CD14-positive monocyte (primary cell): ENCODE measurements at regions not wholly inside any gene's neighbourhood (a gene's known extent, or its start where the extent isn't known, plus 50 kb on each side); places are given as distances from the start of the nearest gene placed in this dataset.

Experiments used
- DNase-seq, 3 donors: peaks; one replicate each; pipeline ENCODE4 v3.0.0-alpha.2; 2011 to 2022
- H2AFZ ChIP-seq: 2 replicates; pipeline ENCODE4 v1.6.0; 2012; ENCODE audit warnings: mild to moderate bottlenecking, low read depth, low read length, inconsistent platforms; ENCODE audit not compliant: insufficient read depth, poor library complexity, severe bottlenecking
- H3K27ac ChIP-seq, 2 donors: 1 replicate in 1 of 2; 2 replicates in 1 of 2; pipeline ENCODE4 v1.5.1; 2012 to 2013; ENCODE audit warnings: low read length in 2 of 2, control low read depth in 1 of 2, inconsistent platforms in 1 of 2, low read depth in 1 of 2, mild to moderate bottlenecking in 1 of 2
- H3K27me3 ChIP-seq, 2 donors: one replicate each; pipeline versions ENCODE4 v1.6.0 to v1.6.1; 2011 to 2013; ENCODE audit warnings: low read length in 2 of 2; ENCODE audit not compliant: control insufficient read depth in 2 of 2, insufficient read depth in 2 of 2
- H3K36me3 ChIP-seq, 2 donors: replicated peaks in 1 of 2; 1 replicate in 1 of 2; 2 replicates in 1 of 2; pipeline versions ENCODE4 v1.5.1 to v1.6.1; 2012 to 2013; ENCODE audit warnings: low read length in 2 of 2, control low read depth in 1 of 2, inconsistent platforms in 1 of 2, mild to moderate bottlenecking in 1 of 2; ENCODE audit not compliant: insufficient read depth in 2 of 2, control insufficient read depth in 1 of 2
- H3K4me1 ChIP-seq, 2 donors: 1 replicate in 1 of 2; 2 replicates in 1 of 2; pipeline versions ENCODE4 v1.5.1 to v1.6.1; 2012 to 2013; ENCODE audit warnings: low read length in 2 of 2, control low read depth in 1 of 2, inconsistent platforms in 1 of 2, mild to moderate bottlenecking in 1 of 2, moderate library complexity in 1 of 2; ENCODE audit not compliant: insufficient read depth in 2 of 2, control insufficient read depth in 1 of 2
- H3K4me2 ChIP-seq: replicated peaks from 2 replicates; pipeline ENCODE3; 2012; ENCODE audit warnings: low read length, moderate library complexity, mild to moderate bottlenecking; ENCODE audit not compliant: poor library complexity, severe bottlenecking; ENCODE audit errors: extremely low read depth
- H3K4me3 ChIP-seq, 3 experiments: fragments of 200-600 bp in 1 of 3; sonication (generic) in 1 of 3; replicated peaks in 1 of 3; 1 replicate in 2 of 3; 2 replicates in 1 of 3; pipeline ENCODE4 v1.5.1; 2011 to 2013; ENCODE audit warnings: low read length in 3 of 3, mild to moderate bottlenecking in 3 of 3, control low read depth in 2 of 3, low read depth in 2 of 3, inconsistent platforms in 1 of 3, moderate library complexity in 1 of 3
- H3K79me2 ChIP-seq: 2 replicates; pipeline ENCODE4 v1.6.0; 2012; ENCODE audit warnings: mild to moderate bottlenecking, control low read depth, inconsistent platforms, low read length, moderate library complexity; ENCODE audit not compliant: insufficient read depth
- H3K9ac ChIP-seq: 2 replicates; pipeline ENCODE4 v1.6.0; 2017; ENCODE audit warnings: low read length, mild to moderate bottlenecking; ENCODE audit not compliant: insufficient read depth, poor library complexity, severe bottlenecking
- H3K9me3 ChIP-seq, 2 donors: replicated peaks in 1 of 2; 1 replicate in 1 of 2; 2 replicates in 1 of 2; pipeline versions ENCODE4 v1.5.1 to v1.6.1; 2012 to 2013; ENCODE audit warnings: low read length in 2 of 2, control low read depth in 1 of 2; ENCODE audit not compliant: control insufficient read depth in 1 of 2, insufficient read depth in 1 of 2
- H4K20me1 ChIP-seq: 2 replicates; pipeline ENCODE4 v1.6.0; 2012; ENCODE audit warnings: mild to moderate bottlenecking, low read length, control low read depth, moderate library complexity; ENCODE audit not compliant: insufficient read depth
- H3K27ac Mint-ChIP-seq, 7 donors: one replicate each; pipeline ENCODE4 v1.8.0; 2020; ENCODE audit warnings: mild to moderate bottlenecking in 7 of 7, mixed read lengths in 7 of 7, moderate library complexity in 6 of 7, inconsistent platforms in 2 of 7
- H3K27me3 Mint-ChIP-seq, 3 donors: one replicate each; pipeline ENCODE4 v1.8.0; 2021 to 2022; ENCODE audit warnings: low read depth in 3 of 3, mild to moderate bottlenecking in 3 of 3, mixed read lengths in 3 of 3, moderate library complexity in 3 of 3, inconsistent platforms in 1 of 3
- H3K36me3 Mint-ChIP-seq, 2 donors: one replicate each; pipeline ENCODE4 v1.8.0; 2020; ENCODE audit warnings: mixed read lengths in 2 of 2, inconsistent platforms in 1 of 2, mild to moderate bottlenecking in 1 of 2
- H3K4me1 Mint-ChIP-seq: one replicate; pipeline ENCODE4 v1.8.0; 2020; ENCODE audit warnings: mild to moderate bottlenecking, mixed read lengths
- H3K4me3 Mint-ChIP-seq, 2 donors: one replicate each; pipeline ENCODE4 v1.8.0; 2020; ENCODE audit warnings: mild to moderate bottlenecking in 2 of 2, mixed read lengths in 2 of 2, moderate library complexity in 1 of 2
- H3K9me3 Mint-ChIP-seq, 7 donors: one replicate each; pipeline ENCODE4 v1.8.0; 2020 to 2022; ENCODE audit warnings: mixed read lengths in 7 of 7, mild to moderate bottlenecking in 6 of 7, moderate library complexity in 6 of 7, inconsistent platforms in 2 of 7
- WGBS: methylation state at CpG from one replicate; pipeline ENCODE4 v1.1.5; 2013; ENCODE audit warnings: missing lambda C conversion rate; ENCODE audit not compliant: insufficient coverage; 5-methylcytosine and 5-hydroxymethylcytosine counted together
- intact Hi-C, 2 donors: fragments of 100-400 bp; cut with micrococcal nuclease; formaldehyde crosslinking; loops; one replicate each; pipeline versions ENCODE4 v1.15.0 to v1.15.1; 2023
- TF ChIP-seq, protein P1 (sequence below): fragments of 200-600 bp; IDR thresholded peaks from one replicate; pipeline ENCODE4 v1.8.0; 2022; ENCODE audit warnings: antibody characterized with exemption, mild to moderate bottlenecking

DNA sequence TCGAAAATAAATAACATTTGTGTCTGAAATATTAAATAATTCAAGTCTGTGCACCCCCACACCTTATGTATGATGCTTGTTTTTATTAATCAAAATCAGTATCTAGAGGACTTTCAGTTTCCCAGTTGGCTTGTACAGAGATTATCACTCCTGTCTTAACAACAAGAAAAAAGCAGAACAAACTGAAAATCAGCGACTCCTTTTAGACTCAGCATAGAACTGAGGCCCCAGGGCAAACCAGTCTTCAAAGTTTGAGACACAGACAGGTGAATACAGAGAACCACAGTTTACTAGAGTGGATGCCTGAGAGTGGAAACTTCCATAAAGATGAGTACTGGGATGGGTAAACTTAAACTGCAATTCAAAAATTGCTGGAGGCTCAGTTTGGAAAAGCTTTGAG, 142.8 kb upstream of the KLF8 start:
- Histone ChIP-seq H3K27me3 (peaks cover 0 to 2% of the 10 kb centered on the region in 2 donors), H2AFZ (no peak overlapping the region), H3K9ac (no peak overlapping the region), H3K4me1 (no peaks in the 10 kb centered on the region), H3K9me3 (no peaks in the 10 kb centered on the region), H3K36me3 (no peaks in the 10 kb centered on the region), H3K4me3 (no peak overlapping the region), H3K4me2 (no peak overlapping the region), H3K79me2 (no peaks in the 10 kb centered on the region), H4K20me1 (no peaks in the 10 kb centered on the region), H3K27ac (no peak overlapping the region)
- no peak overlapping the region for H3K27ac Mint-ChIP-seq
- H3K36me3 Mint-ChIP-seq: no peaks in the 10 kb centered on the region
- TF ChIP-seq, protein P1, sequence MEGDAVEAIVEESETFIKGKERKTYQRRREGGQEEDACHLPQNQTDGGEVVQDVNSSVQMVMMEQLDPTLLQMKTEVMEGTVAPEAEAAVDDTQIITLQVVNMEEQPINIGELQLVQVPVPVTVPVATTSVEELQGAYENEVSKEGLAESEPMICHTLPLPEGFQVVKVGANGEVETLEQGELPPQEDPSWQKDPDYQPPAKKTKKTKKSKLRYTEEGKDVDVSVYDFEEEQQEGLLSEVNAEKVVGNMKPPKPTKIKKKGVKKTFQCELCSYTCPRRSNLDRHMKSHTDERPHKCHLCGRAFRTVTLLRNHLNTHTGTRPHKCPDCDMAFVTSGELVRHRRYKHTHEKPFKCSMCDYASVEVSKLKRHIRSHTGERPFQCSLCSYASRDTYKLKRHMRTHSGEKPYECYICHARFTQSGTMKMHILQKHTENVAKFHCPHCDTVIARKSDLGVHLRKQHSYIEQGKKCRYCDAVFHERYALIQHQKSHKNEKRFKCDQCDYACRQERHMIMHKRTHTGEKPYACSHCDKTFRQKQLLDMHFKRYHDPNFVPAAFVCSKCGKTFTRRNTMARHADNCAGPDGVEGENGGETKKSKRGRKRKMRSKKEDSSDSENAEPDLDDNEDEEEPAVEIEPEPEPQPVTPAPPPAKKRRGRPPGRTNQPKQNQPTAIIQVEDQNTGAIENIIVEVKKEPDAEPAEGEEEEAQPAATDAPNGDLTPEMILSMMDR: no peak
- no peak for DNase-seq
- intact Hi-C loops: no loop called here
- H3K4me1 Mint-ChIP-seq: no peaks in the 10 kb centered on the region
- no CpG with 5 or more reads among the region's 2 CpGs for WGBS
- H3K4me3 Mint-ChIP-seq: no peak overlapping the region
- H3K27me3 Mint-ChIP-seq: peaks cover 0 to 2% (median 0%) of the 10 kb centered on the region in 3 donors
- H3K9me3 Mint-ChIP-seq: peaks cover 1 to 4% (median 3%) of the 10 kb centered on the region in 7 donors

DNA sequence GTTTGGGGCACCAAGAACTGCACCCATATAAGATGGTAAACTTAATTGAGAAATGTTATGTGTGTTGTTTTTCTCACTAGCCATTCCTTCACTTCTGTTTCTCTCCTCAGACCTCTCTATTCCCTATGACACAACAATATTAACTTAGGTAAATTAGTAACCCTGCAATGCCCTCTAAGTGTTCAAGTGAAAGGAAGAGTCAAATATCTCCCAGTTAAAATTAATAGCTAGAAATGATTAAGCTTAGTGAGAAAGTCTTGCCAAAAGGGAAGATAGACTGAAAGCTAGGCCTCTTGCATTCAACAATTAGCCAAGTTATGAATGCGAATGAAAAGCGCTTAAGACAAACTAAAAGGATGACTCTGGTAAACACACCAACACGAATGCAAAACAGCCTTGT, 132.9 kb upstream of the KLF8 start:
- no peaks in the 10 kb centered on the region for H4K20me1 ChIP-seq
- H3K27me3 ChIP-seq: no peaks in the 10 kb centered on the region
- no peak overlapping the region for H2AFZ ChIP-seq
- no peaks in the 10 kb centered on the region for H3K4me1 ChIP-seq
- no peak overlapping the region for H3K4me3 Mint-ChIP-seq
- no peak overlapping the region for H3K27ac ChIP-seq
- TF ChIP-seq, protein P1: no peak
- H3K27ac Mint-ChIP-seq: no peak overlapping the region
- H3K9ac ChIP-seq: no peak overlapping the region
- H3K4me1 Mint-ChIP-seq: no peaks in the 10 kb centered on the region
- no peaks in the 10 kb centered on the region for H3K9me3 ChIP-seq
- no peak overlapping the region for H3K4me2 ChIP-seq
- WGBS: no CpG with 5 or more reads among the region's 3 CpGs
- H3K36me3 Mint-ChIP-seq: no peaks in the 10 kb centered on the region
- intact Hi-C loops: no loop called here
- H3K79me2 ChIP-seq: no peaks in the 10 kb centered on the region
- H3K36me3 ChIP-seq: no peaks in the 10 kb centered on the region
- no peak overlapping the region for H3K4me3 ChIP-seq
- H3K9me3 Mint-ChIP-seq: peaks cover 0 to 5% (median 2%) of the 10 kb centered on the region in 7 donors
- no peak for DNase-seq
- H3K27me3 Mint-ChIP-seq: peaks cover 0 to 4% (median 0%) of the 10 kb centered on the region in 3 donors
